ENCODE measurements at regions not wholly inside any gene's neighbourhood (a gene's known extent, or its start where the extent isn't known, plus 50 kb on each side); places are given as distances from the start of the nearest gene placed in this dataset.

GRCh38 chr18:66769375-66769774, 165.5 kb upstream of the CDH19 start:
- Histone ChIP-seq H3K4me1 (ENCODE audit: control insufficient read depth in 1 of 2, insufficient read depth in 2 of 2, low read length in 2 of 2) (no peaks in the 10 kb centered on the region), H3K27ac (ENCODE audit: low read depth in 1 of 2, low read length in 2 of 2) (no peak overlapping the region), H3K4me3 (replicated peaks in 1 of 3; ENCODE audit: low read depth in 2 of 3, low read length in 3 of 3) (no peak overlapping the region), H4K20me1 (ENCODE audit: insufficient read depth, low read length) (no peaks in the 10 kb centered on the region), H2AFZ (ENCODE audit: insufficient read depth, low read depth, low read length, poor library complexity, severe bottlenecking) (no peak overlapping the region), H3K4me2 (replicated peaks; ENCODE audit: extremely low read depth, low read length, poor library complexity, severe bottlenecking) (no peak overlapping the region), H3K79me2 (ENCODE audit: insufficient read depth, low read length) (no peaks in the 10 kb centered on the region), H3K27me3 (ENCODE audit: control insufficient read depth in 2 of 2, insufficient read depth in 2 of 2, low read length in 2 of 2) (no peaks in the 10 kb centered on the region), H3K36me3 (replicated peaks in 1 of 2; ENCODE audit: control insufficient read depth in 1 of 2, insufficient read depth in 2 of 2, low read length in 2 of 2) (no peaks in the 10 kb centered on the region), H3K9me3 (replicated peaks in 1 of 2; ENCODE audit: control insufficient read depth in 1 of 2, insufficient read depth in 1 of 2, low read length in 2 of 2) (no peaks in the 10 kb centered on the region), H3K9ac (ENCODE audit: insufficient read depth, low read length, poor library complexity, severe bottlenecking) (no peak overlapping the region)
- intact Hi-C loops (cut with micrococcal nuclease), result no loop called here
- WGBS (ENCODE audit: insufficient coverage), result 90% methylated on average over 2 of the region's 4 CpGs
- H3K27ac Mint-ChIP-seq, result no peak overlapping the region
- no peaks in the 10 kb centered on the region for H3K4me1 Mint-ChIP-seq
- H3K4me3 Mint-ChIP-seq, result no peak overlapping the region
- no peaks in the 10 kb centered on the region for H3K36me3 Mint-ChIP-seq
- TF ChIP-seq, protein P1, sequence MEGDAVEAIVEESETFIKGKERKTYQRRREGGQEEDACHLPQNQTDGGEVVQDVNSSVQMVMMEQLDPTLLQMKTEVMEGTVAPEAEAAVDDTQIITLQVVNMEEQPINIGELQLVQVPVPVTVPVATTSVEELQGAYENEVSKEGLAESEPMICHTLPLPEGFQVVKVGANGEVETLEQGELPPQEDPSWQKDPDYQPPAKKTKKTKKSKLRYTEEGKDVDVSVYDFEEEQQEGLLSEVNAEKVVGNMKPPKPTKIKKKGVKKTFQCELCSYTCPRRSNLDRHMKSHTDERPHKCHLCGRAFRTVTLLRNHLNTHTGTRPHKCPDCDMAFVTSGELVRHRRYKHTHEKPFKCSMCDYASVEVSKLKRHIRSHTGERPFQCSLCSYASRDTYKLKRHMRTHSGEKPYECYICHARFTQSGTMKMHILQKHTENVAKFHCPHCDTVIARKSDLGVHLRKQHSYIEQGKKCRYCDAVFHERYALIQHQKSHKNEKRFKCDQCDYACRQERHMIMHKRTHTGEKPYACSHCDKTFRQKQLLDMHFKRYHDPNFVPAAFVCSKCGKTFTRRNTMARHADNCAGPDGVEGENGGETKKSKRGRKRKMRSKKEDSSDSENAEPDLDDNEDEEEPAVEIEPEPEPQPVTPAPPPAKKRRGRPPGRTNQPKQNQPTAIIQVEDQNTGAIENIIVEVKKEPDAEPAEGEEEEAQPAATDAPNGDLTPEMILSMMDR (IDR thresholded peaks at IDR 0.05), result no peak
- peaks cover 0 to 3% (median 0%) of the 10 kb centered on the region in 7 donors for H3K9me3 Mint-ChIP-seq
- peaks cover 0 to 2% (median 0%) of the 10 kb centered on the region in 3 donors for H3K27me3 Mint-ChIP-seq (ENCODE audit: low read depth in 3 of 3)
- DNase-seq, result no peak

GRCh38 chr18:66764230-66764629, 160.3 kb upstream of the CDH19 start:
- Mint-ChIP-seq H3K4me1 (no peaks in the 10 kb centered on the region), H3K36me3 (no peaks in the 10 kb centered on the region), H3K4me3 (no peak overlapping the region), H3K9me3 (no peaks in the 10 kb centered on the region), H3K27me3 (ENCODE audit: low read depth in 3 of 3) (peaks cover 0 to 2% (median 0%) of the 10 kb centered on the region in 3 donors), H3K27ac (no peak overlapping the region)
- Histone ChIP-seq H3K9me3 (replicated peaks in 1 of 2; ENCODE audit: control insufficient read depth in 1 of 2, insufficient read depth in 1 of 2, low read length in 2 of 2) (no peaks in the 10 kb centered on the region), H4K20me1 (ENCODE audit: insufficient read depth, low read length) (no peaks in the 10 kb centered on the region), H3K27me3 (ENCODE audit: control insufficient read depth in 2 of 2, insufficient read depth in 2 of 2, low read length in 2 of 2) (no peaks in the 10 kb centered on the region), H3K79me2 (ENCODE audit: insufficient read depth, low read length) (no peaks in the 10 kb centered on the region), H3K4me3 (replicated peaks in 1 of 3; ENCODE audit: low read depth in 2 of 3, low read length in 3 of 3) (no peak overlapping the region), H3K36me3 (replicated peaks in 1 of 2; ENCODE audit: control insufficient read depth in 1 of 2, insufficient read depth in 2 of 2, low read length in 2 of 2) (no peaks in the 10 kb centered on the region), H2AFZ (ENCODE audit: insufficient read depth, low read depth, low read length, poor library complexity, severe bottlenecking) (no peak overlapping the region), H3K9ac (ENCODE audit: insufficient read depth, low read length, poor library complexity, severe bottlenecking) (no peak overlapping the region), H3K27ac (ENCODE audit: low read depth in 1 of 2, low read length in 2 of 2) (no peak overlapping the region), H3K4me1 (ENCODE audit: control insufficient read depth in 1 of 2, insufficient read depth in 2 of 2, low read length in 2 of 2) (no peaks in the 10 kb centered on the region), H3K4me2 (replicated peaks; ENCODE audit: extremely low read depth, low read length, poor library complexity, severe bottlenecking) (no peak overlapping the region)
- 88% methylated on average over 1 of the region's 4 CpGs for WGBS (ENCODE audit: insufficient coverage)
- TF ChIP-seq, protein P1 (IDR thresholded peaks at IDR 0.05), result no peak
- intact Hi-C loops (cut with micrococcal nuclease), result no loop called here
- no peak for DNase-seq
